ENCODE measurements at regions not wholly inside any gene's neighbourhood (a gene's known extent, or its start where the extent isn't known, plus 50 kb on each side); places are given as distances from the start of the nearest gene placed in this dataset.
A peak's percentile ranks its signal among the peaks of the same experiment; 100 is the strongest.

GRCh38 chr9:135220601-135221575 is 133.4 kb downstream of the OLFM1 start:
- no peak for DNase-seq

GRCh38 chr9:135221576-135221950 is 134.1 kb downstream of the OLFM1 start:
- no peak for DNase-seq

- DNase-seq = peak in 1 of 3 experiments; percentile 15
Measured at GRCh38 chr9:135221951-135222631, 134.6 kb downstream of the OLFM1 start.

- no peak for DNase-seq
Measured at GRCh38 chr9:135222881-135223760, 135.7 kb downstream of the OLFM1 start.

GRCh38 chr9:135223831-135224230 is 136.4 kb downstream of the OLFM1 start:
- DNase-seq = no peak

- no peak for DNase-seq
Measured at GRCh38 chr9:135224286-135224877, 136.9 kb downstream of the OLFM1 start.

- no peak for DNase-seq
Measured at GRCh38 chr9:135224921-135225541, 137.6 kb downstream of the OLFM1 start.

GRCh38 chr9:135225619-135226228 is 138.3 kb downstream of the OLFM1 start:
- DNase-seq = no peak

GRCh38 chr9:135226369-135227050 is 139.0 kb downstream of the OLFM1 start:
- no peak for DNase-seq

GRCh38 chr9:135227641-135228251 is 140.3 kb downstream of the OLFM1 start:
- no peak for DNase-seq

- no peak for DNase-seq
Measured at GRCh38 chr9:135228345-135228982, 141.0 kb downstream of the OLFM1 start.

GRCh38 chr9:135228983-135229625 is 141.6 kb downstream of the OLFM1 start:
- DNase-seq = no peak

- no peak for DNase-seq
Measured at GRCh38 chr9:135229701-135230385, 142.4 kb downstream of the OLFM1 start.

GRCh38 chr9:135230386-135230765 is 142.9 kb downstream of the OLFM1 start:
- no peak for DNase-seq

GRCh38 chr9:135230817-135231520 is 143.5 kb downstream of the OLFM1 start:
- DNase-seq = no peak

- no peak for DNase-seq
Measured at GRCh38 chr9:135239100-135239768, 151.8 kb downstream of the OLFM1 start.

GRCh38 chr9:135239769-135240141 is 152.3 kb downstream of the OLFM1 start:
- DNase-seq = no peak

GRCh38 chr9:135240222-135240621 is 152.8 kb downstream of the OLFM1 start:
- no peak for DNase-seq
